ENCODE measurements at regions not wholly inside any gene's neighbourhood (a gene's known extent, or its start where the extent isn't known, plus 50 kb on each side); places are given as distances from the start of the nearest gene placed in this dataset.

GRCh38 chr11:134700101-134700640 is 288.1 kb upstream of the B3GAT1 start:
- Histone ChIP-seq H3K4me2 (no peak overlapping the region), H3F3A (ENCODE audit: insufficient read depth, low read depth) (no peaks in the 10 kb centered on the region), H3K36me3 (ENCODE audit: low read depth) (no peaks in the 10 kb centered on the region), H3K4me3 (no peak overlapping the region), H3K9me2 (ENCODE audit: insufficient read depth) (no peaks in the 10 kb centered on the region), H3K4me1 (replicated peaks; ENCODE audit: insufficient read depth) (no peaks in the 10 kb centered on the region), H4K20me1 (ENCODE audit: insufficient read depth) (no peaks in the 10 kb centered on the region), H3K27ac (no peak overlapping the region), H3K9me3 (ENCODE audit: insufficient read depth, low read depth) (no peaks in the 10 kb centered on the region), H3K27me3 (ENCODE audit: insufficient read depth, low read depth) (peaks cover 60% of the 10 kb centered on the region), H2AFZ (no peak overlapping the region), H3K79me2 (ENCODE audit: low read depth) (no peaks in the 10 kb centered on the region)
- CTCF ChIA-PET = no interaction called here
- no peak for DNase-seq
- intact Hi-C loops (cut with micrococcal nuclease; ENCODE audit: unreplicated experiment) = no loop called here
- POLR2A ChIA-PET (ENCODE audit: unreplicated experiment) = no interaction called here
- TF ChIP-seq, protein P1, sequence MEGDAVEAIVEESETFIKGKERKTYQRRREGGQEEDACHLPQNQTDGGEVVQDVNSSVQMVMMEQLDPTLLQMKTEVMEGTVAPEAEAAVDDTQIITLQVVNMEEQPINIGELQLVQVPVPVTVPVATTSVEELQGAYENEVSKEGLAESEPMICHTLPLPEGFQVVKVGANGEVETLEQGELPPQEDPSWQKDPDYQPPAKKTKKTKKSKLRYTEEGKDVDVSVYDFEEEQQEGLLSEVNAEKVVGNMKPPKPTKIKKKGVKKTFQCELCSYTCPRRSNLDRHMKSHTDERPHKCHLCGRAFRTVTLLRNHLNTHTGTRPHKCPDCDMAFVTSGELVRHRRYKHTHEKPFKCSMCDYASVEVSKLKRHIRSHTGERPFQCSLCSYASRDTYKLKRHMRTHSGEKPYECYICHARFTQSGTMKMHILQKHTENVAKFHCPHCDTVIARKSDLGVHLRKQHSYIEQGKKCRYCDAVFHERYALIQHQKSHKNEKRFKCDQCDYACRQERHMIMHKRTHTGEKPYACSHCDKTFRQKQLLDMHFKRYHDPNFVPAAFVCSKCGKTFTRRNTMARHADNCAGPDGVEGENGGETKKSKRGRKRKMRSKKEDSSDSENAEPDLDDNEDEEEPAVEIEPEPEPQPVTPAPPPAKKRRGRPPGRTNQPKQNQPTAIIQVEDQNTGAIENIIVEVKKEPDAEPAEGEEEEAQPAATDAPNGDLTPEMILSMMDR (conservative IDR thresholded peaks at IDR 0.05) = no peak
- TF ChIP-seq EZH2 (IDR thresholded peaks at IDR 0.05; ENCODE audit: low read depth) = no peak
- no TSS peak for BruUV-seq (replicated peaks)

GRCh38 chr11:134696455-134696854 is 284.4 kb upstream of the B3GAT1 start:
- CTCF ChIA-PET = no interaction called here
- intact Hi-C loops (cut with micrococcal nuclease; ENCODE audit: unreplicated experiment) = no loop called here

DNA sequence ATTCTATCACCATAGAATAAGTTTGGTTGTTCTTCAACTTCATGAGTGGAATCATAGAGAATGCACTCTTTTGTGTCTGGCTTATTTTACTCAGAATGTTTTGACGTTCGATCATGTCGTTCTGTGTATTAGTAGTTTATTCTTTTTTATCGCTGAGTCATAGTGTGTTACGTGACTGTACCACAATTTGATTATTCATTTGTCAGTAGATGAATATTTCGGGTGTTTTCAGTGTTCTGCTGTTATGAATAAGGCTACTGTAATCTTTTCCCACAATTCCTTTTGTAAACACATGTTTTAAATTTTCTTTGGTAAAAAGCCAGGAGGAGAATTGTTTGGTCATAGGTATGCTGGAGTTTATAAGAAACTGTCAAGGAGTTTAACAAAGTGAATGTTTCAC is 279.9 kb upstream of the B3GAT1 start:
- H3K9me3 ChIP-seq (ENCODE audit: insufficient read depth, low read depth) = no peaks in the 10 kb centered on the region
- no peaks in the 10 kb centered on the region for H3K9me2 ChIP-seq (ENCODE audit: insufficient read depth)
- no peaks in the 10 kb centered on the region for H4K20me1 ChIP-seq (ENCODE audit: insufficient read depth)
- H3K4me2 ChIP-seq = no peak overlapping the region
- DNase-seq = no peak
- H3K4me3 ChIP-seq = no peak overlapping the region
- POLR2A ChIA-PET (ENCODE audit: unreplicated experiment) = no interaction called here
- H3K27ac ChIP-seq = no peak overlapping the region
- H3F3A ChIP-seq (ENCODE audit: insufficient read depth, low read depth) = no peaks in the 10 kb centered on the region
- CTCF ChIA-PET = no interaction called here
- H3K79me2 ChIP-seq (ENCODE audit: low read depth) = no peaks in the 10 kb centered on the region
- BruUV-seq (replicated peaks) = no TSS peak
- no peaks in the 10 kb centered on the region for H3K36me3 ChIP-seq (ENCODE audit: low read depth)
- no peak overlapping the region for H2AFZ ChIP-seq
- H3K27me3 ChIP-seq (ENCODE audit: insufficient read depth, low read depth) = peaks cover 74% of the 10 kb centered on the region
- intact Hi-C loops (cut with micrococcal nuclease; ENCODE audit: unreplicated experiment) = no loop called here
- TF ChIP-seq, protein P1 (conservative IDR thresholded peaks at IDR 0.05) = no peak
- no peak for TF ChIP-seq EZH2 (IDR thresholded peaks at IDR 0.05; ENCODE audit: low read depth)
- H3K4me1 ChIP-seq (replicated peaks; ENCODE audit: insufficient read depth) = no peaks in the 10 kb centered on the region

More at GRCh38 chr11:134696455-134696854, 284.4 kb upstream of the B3GAT1 start:
- Histone ChIP-seq H3K9me2 (ENCODE audit: insufficient read depth) (no peaks in the 10 kb centered on the region), H4K20me1 (ENCODE audit: insufficient read depth) (no peaks in the 10 kb centered on the region), H3K4me3 (no peak overlapping the region), H3K9me3 (ENCODE audit: insufficient read depth, low read depth) (no peaks in the 10 kb centered on the region), H3K4me1 (replicated peaks; ENCODE audit: insufficient read depth) (no peaks in the 10 kb centered on the region), H3K27me3 (ENCODE audit: insufficient read depth, low read depth) (peaks cover 48% of the 10 kb centered on the region), H3K4me2 (no peak overlapping the region), H2AFZ (no peak overlapping the region), H3K36me3 (ENCODE audit: low read depth) (no peaks in the 10 kb centered on the region), H3F3A (ENCODE audit: insufficient read depth, low read depth) (no peaks in the 10 kb centered on the region), H3K79me2 (ENCODE audit: low read depth) (no peaks in the 10 kb centered on the region), H3K27ac (no peak overlapping the region)
- POLR2A ChIA-PET (ENCODE audit: unreplicated experiment) = no interaction called here
- DNase-seq = no peak
- no peak for TF ChIP-seq EZH2 (IDR thresholded peaks at IDR 0.05; ENCODE audit: low read depth)
- TF ChIP-seq, protein P1 (conservative IDR thresholded peaks at IDR 0.05) = no peak
- no TSS peak for BruUV-seq (replicated peaks)
